Mammary epithelial cell (primary cell): ENCODE measurements at regions not wholly inside any gene's neighbourhood (a gene's known extent, or its start where the extent isn't known, plus 50 kb on each side); places are given as distances from the start of the nearest gene placed in this dataset.

Source experiments
- CTCF ChIP-seq, 2 donors: IDR thresholded peaks in 1 of 2; conservative IDR thresholded peaks in 1 of 2; 2 replicates each; pipeline ENCODE4 v1.5.1; 2011 to 2012; ENCODE audit warnings: inconsistent platforms in 2 of 2, low read length in 2 of 2, mild to moderate bottlenecking in 2 of 2, control low read depth in 1 of 2, low read depth in 1 of 2; ENCODE audit not compliant: insufficient read depth in 1 of 2; ENCODE audit errors: extremely low read depth in 1 of 2
- EZH2 ChIP-seq: IDR thresholded peaks from 2 replicates; pipeline ENCODE4 v1.6.1; 2012; ENCODE audit warnings: low read length, inconsistent platforms, borderline replicate concordance

- TF ChIP-seq CTCF (conservative IDR thresholded peaks at IDR 0.05 in 1 of 2, IDR thresholded peaks at IDR 0.05 in 1 of 2; ENCODE audit: extremely low read depth in 1 of 2, insufficient read depth in 1 of 2, low read depth in 1 of 2, low read length in 2 of 2) (no peak), EZH2 (no peak)
Measured at GRCh38 chr10:3482200-3482993, 302.6 kb downstream of the KLF6 start.
